OCI-LY7 (cell line): ENCODE measurements at regions not wholly inside any gene's neighbourhood (a gene's known extent, or its start where the extent isn't known, plus 50 kb on each side); places are given as distances from the start of the nearest gene placed in this dataset.

Experiments used
- CTCF ChIP-seq: fragments of 200-600 bp; sonication (generic); conservative IDR thresholded peaks from 2 replicates; pipeline ENCODE4 v1.5.1; 2014; ENCODE audit warnings: mild to moderate bottlenecking, antibody characterized with exemption, low read length, moderate library complexity, mixed read lengths
- EZH2phosphoT487 ChIP-seq: fragments of 200-600 bp; sonication (generic); IDR thresholded peaks from 2 replicates; pipeline ENCODE4 v1.6.1; 2018; ENCODE audit warnings: low read depth, borderline replicate concordance, mild to moderate bottlenecking, mixed run types, antibody characterized with exemption, low read length, moderate library complexity, mixed read lengths

GRCh38 chr10:129089341-129089740, 377.7 kb upstream of the MGMT start:
- TF ChIP-seq CTCF (no peak), EZH2phosphoT487 (no peak)
